Activated gamma-delta T cell treated with anti-CD3 and anti-CD28 coated beads, Interleukin-2, amount 50 U/mL, for 16 hours (primary cell): ENCODE measurements at regions not wholly inside any gene's neighbourhood (a gene's known extent, or its start where the extent isn't known, plus 50 kb on each side); places are given as distances from the start of the nearest gene placed in this dataset.
"Not testable (repeated sequence)": the region's sequence is repeated elsewhere in the genome, so short reads cannot be mapped to it uniquely, and the experiment has no call there.

Experiments
- DNase-seq: peaks from one replicate; pipeline ENCODE4 v3.0.0-alpha.2; 2020; ENCODE audit warnings: low read depth

DNA sequence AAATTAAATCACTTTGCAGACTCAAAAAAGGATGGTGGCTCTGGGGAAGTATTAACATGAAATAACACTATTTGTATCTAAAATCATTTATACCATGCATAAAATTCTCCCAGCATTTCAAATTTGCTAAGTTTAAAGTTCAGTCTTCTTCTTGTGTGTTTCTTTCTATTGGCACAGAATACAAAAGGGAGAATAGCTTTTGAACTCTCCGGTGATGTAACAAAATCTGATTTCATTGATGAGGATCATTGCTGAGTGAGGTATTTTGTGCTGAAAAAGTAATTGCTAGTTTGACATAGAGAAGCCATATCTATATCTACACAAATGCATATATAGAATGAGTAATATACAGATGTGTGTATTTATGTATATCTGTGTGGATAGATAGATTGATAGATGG, 174.8 kb downstream of the LACC1 start:
- DNase-seq = no peak

DNA sequence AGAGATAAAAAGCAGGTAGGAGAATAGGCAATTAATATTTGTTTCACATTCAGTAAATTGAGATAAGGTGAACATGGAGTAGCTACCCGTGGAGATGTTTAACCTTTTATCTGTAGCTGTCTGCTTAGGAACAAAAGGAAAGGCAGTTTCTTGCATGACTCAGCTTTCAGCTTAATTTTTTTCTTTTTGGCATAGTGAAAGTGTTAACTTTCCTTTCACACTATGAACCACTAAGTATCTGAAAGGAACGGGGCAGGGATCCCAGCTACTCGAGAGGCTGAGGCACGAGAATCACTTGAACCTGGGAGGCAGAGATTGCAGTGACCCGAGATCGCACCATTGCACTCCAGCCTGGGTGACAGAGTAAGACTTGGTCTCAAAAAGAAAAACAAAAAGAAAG, 176.0 kb downstream of the LACC1 start:
- DNase-seq = not testable (repeated sequence)

DNA sequence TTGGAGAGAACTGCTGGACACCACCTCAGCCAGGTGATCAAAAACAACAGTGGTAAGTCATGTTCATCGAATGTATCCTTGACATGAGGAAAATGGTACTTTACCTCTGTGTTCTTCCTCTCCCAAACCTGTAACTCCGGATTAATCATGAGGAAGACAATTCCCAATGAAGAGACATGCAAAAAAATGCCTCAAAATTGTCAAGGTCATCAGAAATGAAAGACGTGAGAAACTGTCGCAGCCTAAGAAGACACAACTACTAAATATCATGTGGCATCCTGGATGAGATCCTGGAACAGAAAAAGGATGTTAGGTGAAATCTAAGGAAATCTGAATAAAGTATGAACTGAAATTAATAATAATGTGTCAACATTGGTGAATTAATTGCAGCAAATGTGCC, 178.4 kb downstream of the LACC1 start:
- no peak for DNase-seq

DNA sequence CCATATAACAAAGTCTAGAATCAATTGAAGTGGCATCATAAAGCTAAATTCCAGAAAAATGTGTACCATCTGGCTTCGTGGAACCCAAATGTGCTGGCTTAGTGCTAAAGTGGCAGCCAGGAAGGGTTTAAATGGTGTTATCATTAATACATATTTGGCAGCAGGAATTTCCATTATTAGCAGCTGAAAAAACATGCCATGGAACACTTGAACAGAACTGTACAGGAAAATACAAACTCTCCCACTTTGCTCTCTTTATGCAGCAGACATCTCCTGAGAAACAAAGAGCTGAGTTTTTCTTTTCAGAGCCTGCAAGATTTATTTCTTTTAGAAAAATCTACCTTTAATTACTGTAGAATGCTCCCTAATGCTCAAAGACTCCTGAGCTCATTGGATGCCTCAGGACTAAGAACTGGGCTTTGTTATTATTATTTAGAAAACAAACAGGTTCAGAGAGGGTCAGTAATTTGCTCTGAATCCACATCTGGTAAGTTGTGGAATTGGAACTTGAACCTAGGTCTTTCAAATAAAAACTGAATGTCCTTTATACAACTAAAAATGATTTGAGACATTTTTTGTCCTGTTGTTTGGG, 179.0 kb downstream of the LACC1 start:
- DNase-seq = no peak

DNA sequence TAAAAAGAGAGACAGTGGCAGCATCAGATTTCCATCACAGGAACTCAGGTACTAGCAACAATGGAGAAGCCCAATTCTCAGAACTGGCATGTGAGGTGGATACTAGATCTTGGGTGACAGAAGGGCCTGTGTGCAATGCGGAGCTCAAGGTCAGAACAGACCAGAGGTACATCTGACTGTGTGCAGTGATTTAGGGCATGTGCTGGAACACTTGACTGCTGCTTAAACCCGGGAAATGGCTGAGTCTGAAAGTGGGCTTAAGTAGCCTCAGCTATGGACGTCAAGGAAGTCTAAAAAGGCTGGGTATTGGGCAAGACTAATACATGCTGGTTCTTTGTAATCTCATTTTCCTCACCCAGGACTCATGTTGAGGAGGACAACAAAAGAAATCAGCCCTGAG, 182.2 kb downstream of the LACC1 start:
- no peak for DNase-seq

DNA sequence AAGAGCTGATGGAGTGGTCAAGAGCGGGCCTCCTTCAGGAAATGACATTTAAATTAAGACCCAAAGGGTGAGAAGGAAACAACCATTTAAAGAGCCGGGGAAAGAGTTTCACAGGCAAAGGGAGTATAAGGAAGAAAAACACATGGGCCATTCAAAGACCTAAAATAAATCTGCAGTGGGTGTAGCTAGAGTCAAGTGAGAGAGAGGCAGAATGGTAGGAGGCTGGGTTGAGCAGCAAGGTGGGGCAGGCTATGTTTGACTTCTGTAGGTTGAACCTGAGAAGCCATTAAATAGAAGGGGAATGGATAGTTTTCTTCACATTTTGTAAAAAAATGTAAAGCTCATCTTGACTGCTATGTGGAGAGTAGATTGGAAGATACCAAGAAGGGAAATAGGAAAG, 183.8 kb downstream of the LACC1 start:
- no peak for DNase-seq

DNA sequence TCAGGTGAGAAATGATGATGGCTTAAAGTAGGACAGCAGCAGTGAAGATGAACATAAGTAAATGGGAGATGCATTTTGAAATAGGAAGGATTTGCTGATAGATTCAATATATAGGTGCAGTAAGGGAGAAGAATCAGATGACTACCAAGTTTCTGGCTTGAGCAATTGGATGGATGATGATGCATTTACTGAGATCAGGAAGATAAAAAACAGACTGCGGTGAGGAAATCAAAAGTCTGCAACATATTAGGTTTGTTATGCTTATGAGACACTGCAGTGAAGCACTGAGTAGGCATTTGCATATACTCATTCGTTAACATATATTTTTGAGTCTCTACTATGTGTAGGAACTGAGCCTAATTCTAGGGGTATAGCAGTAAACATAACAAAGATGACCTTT, 184.2 kb downstream of the LACC1 start:
- no peak for DNase-seq

DNA sequence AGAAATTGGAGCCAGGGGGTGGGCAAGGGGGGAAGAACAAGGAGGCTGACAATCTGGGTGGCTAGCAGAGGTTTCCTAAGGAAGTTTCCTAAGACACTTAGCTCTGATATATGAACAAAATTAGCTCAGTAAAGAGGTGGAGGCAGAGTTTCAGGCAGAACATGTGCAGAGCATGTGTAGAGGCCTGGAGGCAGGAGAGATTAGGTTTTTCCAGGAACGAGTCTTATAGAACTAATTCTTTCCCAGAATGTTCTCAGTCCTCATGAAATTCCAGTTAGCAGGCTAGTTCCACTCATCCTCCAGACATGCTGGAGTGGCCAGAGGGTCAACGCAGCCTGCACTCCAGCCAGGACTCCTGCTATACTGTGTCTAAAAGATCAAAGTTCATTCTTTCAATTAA, 184.7 kb downstream of the LACC1 start:
- no peak for DNase-seq

DNA sequence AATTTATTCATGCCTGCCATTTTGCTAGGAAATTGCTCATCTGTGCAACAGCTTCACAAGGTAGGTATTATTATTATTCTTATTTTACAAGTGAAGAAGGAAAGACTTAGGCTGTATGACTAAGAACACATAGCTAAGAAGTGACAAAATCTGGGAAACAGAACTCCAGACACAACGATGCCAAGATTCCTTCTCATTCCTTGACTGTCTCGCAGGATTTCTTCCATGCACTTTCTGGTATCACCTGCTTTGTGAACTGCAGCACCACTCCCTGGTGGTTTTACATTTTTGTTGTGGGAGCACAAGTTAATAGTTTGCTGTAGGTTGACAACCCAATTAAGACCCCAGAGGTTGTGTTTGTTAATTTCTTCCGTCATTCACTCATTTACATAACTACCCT, 188.5 kb downstream of the LACC1 start:
- no peak for DNase-seq

DNA sequence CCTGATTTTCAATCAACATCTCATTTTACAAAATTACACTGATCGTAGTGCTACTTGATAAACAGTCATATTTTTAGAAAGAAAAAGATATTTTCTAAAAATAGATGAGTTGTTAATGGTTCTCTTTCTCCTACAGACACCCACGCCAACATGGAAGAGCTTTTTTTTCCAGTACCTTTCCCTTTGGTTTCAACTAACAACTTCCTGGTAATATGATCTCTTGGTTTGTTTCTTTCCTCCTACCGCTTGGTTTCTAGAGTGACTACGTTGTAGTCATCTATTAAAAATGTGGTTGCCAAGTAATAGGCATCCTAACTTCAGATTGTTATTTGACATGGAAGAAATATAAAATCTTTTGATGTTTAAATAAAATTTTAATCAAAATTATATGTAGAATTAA, 189.0 kb downstream of the LACC1 start:
- DNase-seq = no peak

DNA sequence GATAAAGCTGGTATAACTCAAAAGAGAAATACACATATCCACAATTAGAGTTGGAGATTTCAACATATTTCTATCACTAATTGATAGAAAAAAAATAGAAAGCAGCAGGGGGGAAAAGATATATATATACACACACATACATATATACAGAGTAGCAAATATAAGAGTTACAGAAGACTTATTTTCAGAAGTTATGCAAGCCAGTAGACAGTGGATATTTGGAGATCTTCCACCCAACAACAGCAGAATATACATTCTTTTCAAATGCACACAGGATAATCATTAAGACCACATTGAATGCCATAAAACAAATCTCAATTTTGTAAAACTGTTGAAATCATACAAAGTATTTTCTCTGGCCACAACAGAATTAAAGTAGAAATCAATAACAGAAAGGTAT, 192.8 kb downstream of the LACC1 start:
- no peak for DNase-seq

DNA sequence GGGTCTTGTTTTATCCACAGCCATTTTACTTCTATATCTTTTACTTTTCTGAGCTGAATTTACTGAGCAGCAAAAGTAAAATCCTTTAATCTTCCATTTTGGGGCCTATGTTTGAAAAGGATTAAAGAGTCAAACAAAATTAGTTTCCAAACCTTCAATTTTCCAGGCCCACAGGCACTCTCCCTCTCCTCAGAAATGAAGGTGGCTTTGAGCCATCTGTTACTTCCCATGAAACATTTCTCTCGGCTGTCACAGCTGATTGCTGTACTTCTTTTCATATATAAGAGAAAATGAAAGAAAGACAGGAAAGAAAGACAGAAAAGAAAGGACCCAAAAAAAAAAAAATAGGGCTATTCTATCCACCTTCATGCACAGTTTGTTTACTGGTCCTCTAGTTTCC, 194.9 kb downstream of the LACC1 start:
- DNase-seq = no peak

DNA sequence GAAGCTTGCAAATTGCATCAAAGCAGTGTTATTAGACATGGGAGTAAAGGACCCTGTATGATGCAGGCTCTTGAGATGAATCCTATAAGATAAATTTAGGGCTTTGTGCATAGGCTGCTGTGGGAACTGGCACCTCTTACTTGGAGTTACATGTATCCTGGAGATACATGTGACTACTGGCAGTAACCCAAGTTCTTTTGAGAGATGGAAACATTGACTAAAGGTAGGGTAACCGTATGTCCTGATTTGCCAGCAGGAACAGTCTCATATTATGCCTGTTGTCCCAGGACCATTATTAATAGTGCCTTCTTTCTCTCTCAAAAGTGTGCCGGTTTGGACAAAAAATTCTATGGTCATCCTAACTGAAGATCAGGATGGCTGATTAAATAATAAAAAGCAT, 195.4 kb downstream of the LACC1 start:
- no peak for DNase-seq

DNA sequence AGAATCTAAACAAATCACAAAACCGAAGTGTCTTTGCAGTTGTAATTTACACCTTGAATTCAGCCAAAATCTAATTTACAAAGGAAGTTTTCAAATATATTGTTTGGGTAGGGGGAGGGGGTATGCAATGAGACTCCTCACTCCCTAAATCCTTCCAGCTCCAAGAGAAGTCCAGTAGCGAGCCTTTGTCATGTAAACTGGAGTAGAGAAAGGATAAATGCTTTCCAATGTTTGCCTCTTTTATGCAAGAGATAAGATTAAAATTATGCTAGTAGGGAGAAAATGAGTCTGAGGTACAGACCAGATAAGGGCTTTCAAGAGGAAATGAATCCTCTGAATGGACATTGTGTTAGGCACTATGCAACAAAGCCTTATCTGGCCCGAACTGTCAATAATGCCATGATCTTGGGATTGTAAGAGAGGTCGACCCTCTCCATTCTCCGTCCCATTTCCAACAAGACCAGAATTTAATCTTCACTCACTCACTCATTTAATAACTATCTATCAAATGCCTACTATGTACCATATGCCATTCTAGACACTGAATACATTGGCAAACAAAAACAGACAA, 199.2 kb downstream of the LACC1 start:
- DNase-seq = no peak

DNA sequence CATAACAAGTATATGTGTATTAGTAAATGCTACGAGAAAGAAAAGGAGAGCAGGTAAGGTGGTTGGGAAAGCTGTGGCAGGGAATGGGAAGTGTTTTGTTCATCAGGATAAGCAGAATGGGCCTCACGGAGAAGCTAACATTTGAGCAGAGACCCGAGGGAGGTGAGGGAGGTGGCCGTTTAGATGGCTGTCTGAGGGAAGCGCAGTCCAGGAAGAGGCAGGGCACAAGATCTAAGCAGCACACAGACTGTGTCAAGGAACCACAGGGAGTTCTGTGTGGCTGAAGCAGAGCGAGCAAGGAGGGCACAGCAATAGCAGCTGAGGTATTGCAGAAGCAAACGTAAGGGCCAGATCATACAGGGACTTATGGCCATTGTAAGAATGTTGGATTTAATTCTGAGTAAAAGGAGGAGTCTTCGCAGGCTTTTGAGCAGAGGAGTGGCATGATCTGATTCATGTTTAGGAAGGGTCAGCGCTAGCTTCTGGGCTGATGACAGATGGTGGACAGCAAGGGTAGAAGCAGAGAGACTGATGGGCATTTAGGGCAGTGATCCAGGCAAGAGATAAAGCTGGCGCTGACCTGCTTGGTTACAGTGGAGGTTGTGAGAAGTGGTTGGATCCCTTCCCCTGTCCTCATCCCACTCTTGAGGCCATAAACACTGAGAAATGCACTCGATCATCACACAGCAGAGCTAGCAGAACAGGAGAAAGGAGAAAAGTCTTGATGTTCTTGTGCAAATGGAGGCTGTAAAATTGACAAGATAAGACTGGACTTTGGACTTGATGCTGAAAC, 199.9 kb downstream of the LACC1 start:
- DNase-seq = no peak

DNA sequence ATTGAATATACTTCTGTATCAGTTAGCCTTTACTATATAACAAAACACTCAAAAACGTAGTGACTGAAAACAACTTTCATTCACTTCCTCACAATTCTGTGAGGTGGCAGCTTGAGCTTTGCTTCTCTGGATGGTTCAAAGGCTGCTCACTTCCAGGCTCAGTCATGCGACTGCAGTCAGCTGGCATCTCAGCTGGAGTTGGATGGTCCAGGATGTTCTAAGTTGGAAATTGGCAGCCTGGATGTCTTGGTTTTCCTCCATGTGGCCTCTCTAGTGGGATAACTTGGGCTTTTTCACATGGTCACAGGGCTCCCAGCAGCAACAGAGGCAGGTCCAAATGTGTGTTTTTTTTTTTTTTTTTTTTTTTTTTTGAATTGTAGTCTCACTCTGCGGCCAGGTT, 204.4 kb downstream of the LACC1 start:
- no peak for DNase-seq

DNA sequence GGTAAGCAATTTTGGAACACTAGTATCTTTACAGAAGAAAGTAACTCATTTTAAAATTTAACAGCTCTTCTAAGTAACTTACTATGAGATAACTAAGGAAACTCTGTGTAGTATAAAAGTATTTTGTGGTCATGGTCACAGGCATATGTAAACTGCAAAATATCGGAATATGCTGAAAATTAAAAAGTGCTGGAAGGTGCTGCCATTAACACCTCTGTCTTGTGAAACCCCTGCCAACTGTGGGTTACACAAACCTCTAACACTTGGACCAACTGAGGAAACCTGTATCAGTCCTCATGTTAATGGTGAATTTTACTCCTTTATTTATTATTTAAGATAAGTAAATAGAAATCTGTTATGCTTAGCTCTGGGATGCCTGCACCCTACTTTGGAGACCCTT, 206.7 kb downstream of the LACC1 start:
- DNase-seq = no peak

DNA sequence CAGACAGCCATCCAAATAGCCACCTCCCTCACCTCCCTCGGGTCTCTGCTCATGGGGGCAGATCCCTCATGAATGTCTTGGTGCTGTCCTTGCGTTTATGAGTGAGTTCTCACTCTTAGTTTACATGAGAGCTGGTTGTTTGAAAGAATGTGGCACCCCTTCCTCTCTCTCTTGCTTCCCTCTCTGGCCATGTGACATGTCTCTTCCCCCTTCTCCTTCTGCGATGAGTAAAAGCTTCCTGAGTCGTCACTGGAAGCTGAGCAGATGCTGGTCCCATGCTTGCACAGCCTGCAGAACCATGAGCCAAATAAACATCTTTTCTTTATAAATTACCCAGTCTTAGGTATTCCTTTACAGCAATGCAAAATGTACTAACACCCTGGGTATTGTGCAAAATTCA, 208.7 kb downstream of the LACC1 start:
- DNase-seq = no peak

DNA sequence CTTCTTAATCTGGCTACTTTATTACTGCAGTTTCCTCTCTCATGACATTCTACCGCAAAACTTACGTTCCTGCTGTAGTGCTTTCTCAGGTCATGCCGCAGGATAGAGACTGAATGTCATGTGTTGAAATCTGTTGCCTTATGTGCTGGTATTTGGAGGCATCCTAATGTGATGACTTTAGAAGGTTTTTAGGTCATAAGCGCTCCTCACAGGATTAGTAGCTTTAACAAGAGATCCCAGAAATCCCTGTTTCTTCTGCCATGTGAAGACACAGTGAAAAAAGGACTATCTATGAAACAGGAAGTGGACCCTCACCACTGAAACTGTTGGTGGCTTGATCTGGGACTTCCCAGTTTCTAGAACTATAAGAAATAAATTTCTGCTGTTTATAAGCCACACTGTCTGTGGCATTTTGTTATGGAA, 209.3 kb downstream of the LACC1 start:
- no peak for DNase-seq

DNA sequence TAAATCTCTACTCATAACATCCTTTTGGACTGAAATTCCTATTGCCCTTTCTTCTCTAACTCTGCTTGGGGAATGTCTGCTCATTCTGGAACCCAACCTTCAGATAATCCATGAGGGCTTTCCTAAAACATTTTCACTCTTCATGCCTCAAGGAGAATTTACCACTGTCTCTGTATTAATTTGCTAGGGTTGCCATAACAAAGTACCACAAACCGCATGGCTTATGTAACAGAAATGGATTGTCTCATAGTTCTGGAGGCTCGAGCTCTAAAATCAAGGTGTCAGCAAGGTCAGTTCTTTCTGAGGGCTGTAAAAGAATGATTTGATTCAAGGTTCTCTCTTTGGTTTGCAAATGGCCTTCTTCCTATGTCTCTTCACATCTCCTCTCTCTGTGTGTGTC, 209.7 kb downstream of the LACC1 start:
- DNase-seq = no peak

DNA sequence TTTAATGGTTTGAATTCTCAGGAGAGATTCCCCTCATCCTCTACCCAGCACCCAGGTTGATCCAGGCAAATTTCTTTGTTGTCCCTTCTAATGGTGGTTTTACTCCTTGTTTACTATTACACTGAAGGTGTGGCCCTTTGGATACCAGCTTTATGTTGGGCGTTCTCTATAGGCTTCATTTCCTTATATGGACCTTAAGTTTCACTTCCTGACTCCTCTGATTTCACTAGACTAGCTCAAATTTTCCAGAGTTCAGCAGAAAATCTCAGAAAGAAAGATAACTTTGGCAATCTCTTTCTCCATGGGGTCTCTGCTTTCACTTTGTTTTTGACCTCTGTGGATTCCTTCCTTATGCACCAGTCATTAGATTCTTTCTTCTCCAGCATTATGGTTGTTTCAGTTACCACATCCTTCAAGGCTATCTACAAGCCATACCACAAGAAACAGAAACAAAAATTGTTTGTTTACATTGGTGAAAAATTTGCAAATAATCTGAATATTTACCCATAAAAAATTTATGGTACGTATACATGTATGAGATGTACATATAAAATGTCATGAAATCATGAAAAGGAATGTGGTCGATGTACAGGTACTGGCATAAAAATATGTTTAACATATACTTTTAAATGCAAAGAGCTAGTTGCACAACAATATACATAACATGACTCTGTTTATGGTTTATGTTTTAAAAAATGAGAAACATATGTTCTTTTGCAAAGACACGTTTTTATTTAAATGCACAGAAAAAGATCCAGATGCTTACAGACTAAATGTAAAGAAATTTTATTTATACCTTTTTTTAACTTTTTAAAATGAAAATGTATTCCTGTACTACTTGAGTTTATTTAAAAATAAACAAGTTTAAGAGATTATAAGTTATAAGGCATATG, 212.6 kb downstream of the LACC1 start:
- DNase-seq = no peak
